Right lobe of liver (tissue), 6 donors: ENCODE measurements at regions not wholly inside any gene's neighbourhood (a gene's known extent, or its start where the extent isn't known, plus 50 kb on each side); places are given as distances from the start of the nearest gene placed in this dataset.

Source experiments
- ATAC-seq, 4 donors: fragments of 200-7000 bp; cut with Tn5 transposase; one replicate each; pipeline ENCODE4 v1.9.1; 2020; ENCODE audit warnings: mild to moderate bottlenecking in 4 of 4, moderate library complexity in 4 of 4
- DNase-seq, 3 donors: peaks; one replicate each; pipeline ENCODE4 v3.0.0-alpha.2; 2020
- H3K27ac ChIP-seq, 3 donors: fragments of 200-600 bp; one replicate each; pipeline ENCODE4 v1.8.0; 2022
- H3K27me3 ChIP-seq, 2 donors: fragments of 200-600 bp; one replicate each; pipeline ENCODE4 v1.8.0; 2022
- H3K36me3 ChIP-seq, 4 donors: fragments of 200-600 bp; sonication (generic) in 1 of 4; one replicate each; pipeline versions ENCODE4 v1.5.1 to v1.8.0; 2017 to 2022; ENCODE audit warnings: control low read depth in 1 of 4
- H3K4me1 ChIP-seq, 4 donors: fragments of 200-600 bp; sonication (generic) in 1 of 4; one replicate each; pipeline versions ENCODE4 v1.5.1 to v1.8.0; 2017 to 2022; ENCODE audit warnings: control low read depth in 1 of 4
- H3K4me3 ChIP-seq, 3 donors: fragments of 200-600 bp; one replicate each; pipeline ENCODE4 v1.8.0; 2022
- H3K9me3 ChIP-seq, 4 donors: fragments of 200-600 bp; sonication (generic) in 1 of 4; one replicate each; pipeline versions ENCODE4 v1.5.1 to v1.8.0; 2017 to 2022; ENCODE audit warnings: control low read depth in 1 of 4
- POLR2A ChIP-seq: fragments of 450-650 bp; IDR thresholded peaks from one replicate; pipeline ENCODE4 v1.6.1; 2017; ENCODE audit warnings: antibody characterized with exemption, mild to moderate bottlenecking
- WGBS: methylation state at CpG from one replicate; pipeline ENCODE4 v1.1.6; 2018; ENCODE audit warnings: low coverage, low lambda C conversion rate; ENCODE audit not compliant: insufficient coverage; ENCODE audit errors: missing lambda C conversion rate; 5-methylcytosine and 5-hydroxymethylcytosine counted together
- intact Hi-C, 2 donors: fragments of 100-400 bp; cut with DNase I; formaldehyde crosslinking; loops; one replicate each; pipeline versions ENCODE4 v1.11.2 to v1.14.1; 2022
- TF ChIP-seq, protein P1 (sequence below), 4 donors: fragments of 200-600 bp in 3 of 4; fragments of 450-650 bp in 1 of 4; IDR thresholded peaks; one replicate each; pipeline versions ENCODE4 v1.5.1 to v1.8.0; 2016 to 2022; ENCODE audit warnings: antibody characterized with exemption in 4 of 4, mild to moderate bottlenecking in 2 of 4
- donor health status: DM: no; HTN: yes; CAD: no.
- donor health status: DM: no; HTN: no; CAD: no.
- donor health status: DM: no; HTN: no; CAD: no.
- donor health status: DM: no; HTN: yes; CAD: no.
- donor health status: DM: no; HTN: yes; CAD: no.

- no peaks in the 10 kb centered on the region for H3K36me3 ChIP-seq
- intact Hi-C loops, result no loop called here
- DNase-seq (no peak), ATAC-seq (no peak)
- no peak overlapping the region for H3K27ac ChIP-seq
- no peak overlapping the region for H3K4me3 ChIP-seq
- TF ChIP-seq, protein P1, sequence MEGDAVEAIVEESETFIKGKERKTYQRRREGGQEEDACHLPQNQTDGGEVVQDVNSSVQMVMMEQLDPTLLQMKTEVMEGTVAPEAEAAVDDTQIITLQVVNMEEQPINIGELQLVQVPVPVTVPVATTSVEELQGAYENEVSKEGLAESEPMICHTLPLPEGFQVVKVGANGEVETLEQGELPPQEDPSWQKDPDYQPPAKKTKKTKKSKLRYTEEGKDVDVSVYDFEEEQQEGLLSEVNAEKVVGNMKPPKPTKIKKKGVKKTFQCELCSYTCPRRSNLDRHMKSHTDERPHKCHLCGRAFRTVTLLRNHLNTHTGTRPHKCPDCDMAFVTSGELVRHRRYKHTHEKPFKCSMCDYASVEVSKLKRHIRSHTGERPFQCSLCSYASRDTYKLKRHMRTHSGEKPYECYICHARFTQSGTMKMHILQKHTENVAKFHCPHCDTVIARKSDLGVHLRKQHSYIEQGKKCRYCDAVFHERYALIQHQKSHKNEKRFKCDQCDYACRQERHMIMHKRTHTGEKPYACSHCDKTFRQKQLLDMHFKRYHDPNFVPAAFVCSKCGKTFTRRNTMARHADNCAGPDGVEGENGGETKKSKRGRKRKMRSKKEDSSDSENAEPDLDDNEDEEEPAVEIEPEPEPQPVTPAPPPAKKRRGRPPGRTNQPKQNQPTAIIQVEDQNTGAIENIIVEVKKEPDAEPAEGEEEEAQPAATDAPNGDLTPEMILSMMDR (IDR thresholded peaks at IDR 0.05), result no peak
- no peak for TF ChIP-seq POLR2A
- WGBS, result 69% methylated on average over 4 of the region's 5 CpGs
- no peaks in the 10 kb centered on the region for H3K27me3 ChIP-seq
- no peaks in the 10 kb centered on the region for H3K4me1 ChIP-seq
- no peaks in the 10 kb centered on the region for H3K9me3 ChIP-seq
Observed at GRCh38 chr12:24231298-24231697, 281.8 kb upstream of the SOX5 start.

- ATAC-seq (no peak), DNase-seq (no peak)
- intact Hi-C loops, result no loop called here
- no peaks in the 10 kb centered on the region for H3K9me3 ChIP-seq
- H3K4me1 ChIP-seq, result no peaks in the 10 kb centered on the region
- H3K36me3 ChIP-seq, result no peaks in the 10 kb centered on the region
- H3K4me3 ChIP-seq, result no peak overlapping the region
- 77% methylated on average over 8 of the region's 8 CpGs for WGBS
- H3K27ac ChIP-seq, result no peak overlapping the region
- TF ChIP-seq, protein P1 (IDR thresholded peaks at IDR 0.05), result no peak
- no peak for TF ChIP-seq POLR2A
- no peaks in the 10 kb centered on the region for H3K27me3 ChIP-seq
Observed at GRCh38 chr12:24230061-24230701, 280.7 kb upstream of the SOX5 start.

DNA sequence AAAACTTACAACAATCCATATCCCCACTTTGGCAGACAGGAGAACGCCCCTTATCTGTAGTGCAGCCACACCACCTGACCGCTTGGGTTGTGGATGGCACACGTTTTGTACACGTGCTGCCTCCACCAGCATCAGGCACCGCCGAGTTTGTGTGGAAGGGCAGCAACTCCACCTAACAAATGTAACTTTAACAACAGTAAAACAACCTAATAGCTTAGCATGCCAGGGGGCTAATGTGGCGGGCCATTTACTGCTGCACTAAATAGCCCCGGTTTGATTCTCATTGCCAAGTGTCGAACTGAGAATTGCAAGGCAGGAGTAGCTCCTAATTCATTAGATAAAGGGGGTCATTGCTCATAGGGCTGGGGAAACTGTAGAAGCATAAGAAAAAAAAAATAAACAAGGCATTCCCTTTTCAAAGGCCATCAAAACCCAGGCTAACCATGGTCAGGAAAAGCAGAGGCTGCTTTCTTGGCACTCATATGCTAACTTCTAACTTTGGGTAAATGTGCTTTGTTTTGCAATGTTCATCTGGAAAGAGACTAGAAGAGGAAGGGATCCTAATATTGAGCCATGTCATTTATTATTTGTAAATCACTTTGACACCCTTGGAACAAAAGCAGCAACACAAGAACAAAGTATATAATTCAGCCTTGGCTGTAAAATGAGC lies 279.7 kb upstream of the SOX5 start:
- intact Hi-C loops, result no loop called here
- H3K27ac ChIP-seq, result no peak overlapping the region
- no peak for ATAC-seq
- TF ChIP-seq POLR2A, result no peak
- TF ChIP-seq, protein P1 (IDR thresholded peaks at IDR 0.05), result no peak
- H3K36me3 ChIP-seq, result no peaks in the 10 kb centered on the region
- no peak overlapping the region for H3K4me3 ChIP-seq
- no peak for DNase-seq
- WGBS, result 78% methylated on average over 7 of the region's 9 CpGs
- H3K27me3 ChIP-seq, result no peaks in the 10 kb centered on the region
- H3K4me1 ChIP-seq, result no peaks in the 10 kb centered on the region
- H3K9me3 ChIP-seq, result no peaks in the 10 kb centered on the region

DNA sequence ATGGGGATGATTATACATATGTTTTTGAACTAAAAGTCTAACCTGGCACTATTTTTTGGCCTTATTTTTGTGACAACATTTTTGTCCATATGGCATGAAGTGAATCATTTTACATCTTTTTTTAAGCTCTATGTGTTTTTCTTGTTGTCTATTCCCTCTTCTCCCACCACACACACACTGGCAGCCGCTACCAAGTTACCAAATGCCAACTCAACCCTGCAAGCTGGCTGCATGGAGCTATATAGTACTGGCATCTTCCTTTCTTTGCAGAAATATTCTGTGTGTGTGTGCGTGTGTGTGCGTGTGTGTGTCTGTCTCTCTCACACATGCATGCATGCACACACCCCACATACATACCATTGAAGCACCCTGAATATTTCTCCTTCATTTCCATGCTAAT lies 278.9 kb upstream of the SOX5 start:
- H3K27me3 ChIP-seq, result no peaks in the 10 kb centered on the region
- 93% methylated on average over 3 of the region's 3 CpGs for WGBS
- ATAC-seq, result no peak
- H3K36me3 ChIP-seq, result no peaks in the 10 kb centered on the region
- H3K9me3 ChIP-seq, result no peaks in the 10 kb centered on the region
- TF ChIP-seq POLR2A, result no peak
- TF ChIP-seq, protein P1 (IDR thresholded peaks at IDR 0.05), result no peak
- DNase-seq, result no peak
- intact Hi-C loops, result no loop called here
- H3K27ac ChIP-seq, result no peak overlapping the region
- H3K4me3 ChIP-seq, result no peak overlapping the region
- no peaks in the 10 kb centered on the region for H3K4me1 ChIP-seq
